ENCODE measurements at regions not wholly inside any gene's neighbourhood (a gene's known extent, or its start where the extent isn't known, plus 50 kb on each side); places are given as distances from the start of the nearest gene placed in this dataset.

DNA sequence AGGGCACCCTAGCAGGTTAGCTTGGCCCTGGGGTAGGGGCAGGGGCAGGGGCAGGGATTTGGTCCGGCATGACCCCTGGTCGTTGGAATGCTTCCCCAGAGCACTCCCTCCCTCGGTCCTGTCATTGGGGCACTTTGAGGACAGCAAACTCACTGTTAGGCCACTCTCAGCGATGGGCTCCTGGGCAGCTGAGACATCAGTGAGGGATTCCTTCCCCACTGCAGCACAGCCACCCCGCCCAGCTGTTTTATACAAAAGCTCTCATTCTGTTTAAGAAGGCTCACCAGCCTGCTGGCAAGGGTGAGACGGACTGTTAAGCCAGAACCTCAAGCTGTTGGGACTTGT is 86.9 kb upstream of the F3 start:
- Mint-ChIP-seq H3K4me3 (ENCODE audit: unreplicated experiment) (no peak overlapping the region), H3K27ac (ENCODE audit: unreplicated experiment) (no peak overlapping the region), H3K36me3 (ENCODE audit: low read depth, unreplicated experiment) (peaks cover 2% of the 10 kb centered on the region), H3K4me1 (ENCODE audit: low read depth, unreplicated experiment) (peaks cover 6% of the 10 kb centered on the region), H3K27me3 (ENCODE audit: low read depth, unreplicated experiment) (no peaks in the 10 kb centered on the region), H3K9me3 (ENCODE audit: unreplicated experiment) (peaks cover 6% of the 10 kb centered on the region)
- TF ChIP-seq CTCF (IDR thresholded peaks at IDR 0.05; ENCODE audit: insufficient read depth, low read depth, low read length) (no peak), EZH2 (IDR thresholded peaks at IDR 0.05; ENCODE audit: insufficient read depth, low read length) (no peak)
- Histone ChIP-seq H3K36me3 (ENCODE audit: insufficient read depth, low read length) (no peaks in the 10 kb centered on the region), H3K9ac (ENCODE audit: low read length) (no peak overlapping the region), H3K4me3 (ENCODE audit: insufficient read depth, low read depth, low read length) (no peak overlapping the region), H2AFZ (ENCODE audit: low read depth, low read length) (no peak overlapping the region), H3K4me1 (ENCODE audit: insufficient read depth, low read length) (peaks cover 7% of the 10 kb centered on the region), H3K27me3 (ENCODE audit: insufficient read depth, low read length) (no peaks in the 10 kb centered on the region), H3K27ac (ENCODE audit: low read depth, low read length) (no peak overlapping the region), H3K79me2 (ENCODE audit: insufficient read depth, low read length) (no peaks in the 10 kb centered on the region), H4K20me1 (ENCODE audit: insufficient read depth, low read length) (no peaks in the 10 kb centered on the region), H3K9me3 (ENCODE audit: insufficient read depth, low read depth, low read length) (no peaks in the 10 kb centered on the region), H3K4me2 (ENCODE audit: low read length) (no peak overlapping the region)
- DNase-seq (ENCODE audit: low read depth), result no peak
- FAIRE-seq, result no peak

DNA sequence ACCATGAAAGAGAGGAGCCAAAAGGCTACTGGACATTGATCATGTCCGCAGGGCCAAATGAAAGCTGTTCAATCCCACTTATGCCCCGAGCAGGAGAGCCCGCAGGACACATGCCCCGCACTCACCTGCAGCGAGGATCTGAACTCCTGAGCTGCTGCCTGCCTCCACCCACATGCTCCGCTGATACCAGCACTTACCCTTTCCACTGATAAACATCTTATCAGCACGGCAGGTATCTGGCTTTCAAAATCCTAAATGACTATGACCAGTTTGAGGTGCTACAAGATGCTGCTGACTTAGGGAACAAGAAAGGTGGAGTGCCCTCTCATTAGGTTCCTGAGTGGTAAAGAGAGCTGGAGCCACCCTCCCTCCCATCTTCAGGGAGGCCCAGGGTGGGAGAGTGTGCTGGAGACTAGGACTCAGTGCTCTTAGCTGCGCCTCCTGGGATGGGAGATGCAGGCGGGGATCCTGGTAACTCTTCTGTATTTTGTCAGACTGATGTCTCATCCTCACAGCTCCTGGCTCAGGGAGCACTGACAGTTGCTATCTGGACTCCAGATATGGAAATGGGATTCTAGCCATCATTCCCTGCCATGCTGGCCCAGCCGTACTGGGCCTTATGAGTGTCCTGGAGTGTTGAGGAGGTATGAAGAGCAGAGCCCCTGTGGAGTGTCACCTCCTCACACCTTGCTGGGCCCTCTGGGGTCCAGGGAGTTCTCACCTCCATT is 86.4 kb upstream of the F3 start:
- H3K9me3 ChIP-seq (ENCODE audit: insufficient read depth, low read depth, low read length), result no peaks in the 10 kb centered on the region
- no peak overlapping the region for H3K9ac ChIP-seq (ENCODE audit: low read length)
- no peaks in the 10 kb centered on the region for H3K27me3 Mint-ChIP-seq (ENCODE audit: low read depth, unreplicated experiment)
- H3K27me3 ChIP-seq (ENCODE audit: insufficient read depth, low read length), result no peaks in the 10 kb centered on the region
- H3K4me1 Mint-ChIP-seq (ENCODE audit: low read depth, unreplicated experiment), result peaks cover 11% of the 10 kb centered on the region
- peaks cover 2% of the 10 kb centered on the region for H3K36me3 Mint-ChIP-seq (ENCODE audit: low read depth, unreplicated experiment)
- no peak overlapping the region for H3K27ac Mint-ChIP-seq (ENCODE audit: unreplicated experiment)
- no peaks in the 10 kb centered on the region for H3K79me2 ChIP-seq (ENCODE audit: insufficient read depth, low read length)
- FAIRE-seq (no peak), DNase-seq (ENCODE audit: low read depth) (no peak)
- TF ChIP-seq EZH2 (IDR thresholded peaks at IDR 0.05; ENCODE audit: insufficient read depth, low read length) (no peak), CTCF (IDR thresholded peaks at IDR 0.05; ENCODE audit: insufficient read depth, low read depth, low read length) (no peak)
- no peak overlapping the region for H3K4me3 ChIP-seq (ENCODE audit: insufficient read depth, low read depth, low read length)
- no peak overlapping the region for H3K4me2 ChIP-seq (ENCODE audit: low read length)
- H4K20me1 ChIP-seq (ENCODE audit: insufficient read depth, low read length), result no peaks in the 10 kb centered on the region
- H3K4me1 ChIP-seq (ENCODE audit: insufficient read depth, low read length), result peaks cover 13% of the 10 kb centered on the region
- no peak overlapping the region for H3K4me3 Mint-ChIP-seq (ENCODE audit: unreplicated experiment)
- peaks cover 6% of the 10 kb centered on the region for H3K9me3 Mint-ChIP-seq (ENCODE audit: unreplicated experiment)
- no peaks in the 10 kb centered on the region for H3K36me3 ChIP-seq (ENCODE audit: insufficient read depth, low read length)
- no peak overlapping the region for H2AFZ ChIP-seq (ENCODE audit: low read depth, low read length)
- no peak overlapping the region for H3K27ac ChIP-seq (ENCODE audit: low read depth, low read length)

DNA sequence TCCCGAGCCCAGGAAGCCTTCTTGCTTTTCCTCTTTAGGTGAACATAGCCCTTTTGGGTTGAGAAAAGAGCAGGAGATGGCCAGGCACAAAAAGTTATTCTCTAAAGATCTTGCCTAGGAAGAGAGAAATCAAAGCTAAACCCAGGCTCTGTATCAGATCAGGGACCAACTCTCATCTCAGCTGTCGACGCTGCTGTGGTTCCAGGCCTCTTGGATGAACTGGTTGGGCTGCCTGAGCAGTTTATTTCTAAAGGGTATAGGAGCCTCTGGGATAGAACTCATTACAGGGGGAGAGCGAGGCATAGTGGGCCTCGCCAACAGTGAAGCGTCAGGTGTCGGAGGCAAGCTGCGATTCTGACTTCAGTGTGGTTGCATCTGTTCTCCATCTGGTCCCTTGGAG is 82.6 kb upstream of the F3 start:
- H3K9ac ChIP-seq (ENCODE audit: low read length), result peak overlapping the region; percentile 80
- H2AFZ ChIP-seq (ENCODE audit: low read depth, low read length), result no peak overlapping the region
- Mint-ChIP-seq H3K4me3 (ENCODE audit: unreplicated experiment) (no peak overlapping the region), H3K27me3 (ENCODE audit: low read depth, unreplicated experiment) (no peaks in the 10 kb centered on the region), H3K4me1 (ENCODE audit: low read depth, unreplicated experiment) (peaks cover 36% of the 10 kb centered on the region), H3K9me3 (ENCODE audit: unreplicated experiment) (peaks cover 7% of the 10 kb centered on the region), H3K27ac (ENCODE audit: unreplicated experiment) (peak overlapping the region; percentile 94), H3K36me3 (ENCODE audit: low read depth, unreplicated experiment) (peaks cover 2% of the 10 kb centered on the region)
- H3K4me1 ChIP-seq (ENCODE audit: insufficient read depth, low read length), result peaks cover 37% of the 10 kb centered on the region
- no peaks in the 10 kb centered on the region for H3K9me3 ChIP-seq (ENCODE audit: insufficient read depth, low read depth, low read length)
- no peaks in the 10 kb centered on the region for H4K20me1 ChIP-seq (ENCODE audit: insufficient read depth, low read length)
- no peaks in the 10 kb centered on the region for H3K79me2 ChIP-seq (ENCODE audit: insufficient read depth, low read length)
- peak overlapping the region; percentile 90 for H3K27ac ChIP-seq (ENCODE audit: low read depth, low read length)
- H3K4me2 ChIP-seq (ENCODE audit: low read length), result peak overlapping the region; percentile 68
- FAIRE-seq (no peak), DNase-seq (ENCODE audit: low read depth) (no peak)
- H3K4me3 ChIP-seq (ENCODE audit: insufficient read depth, low read depth, low read length), result no peak overlapping the region
- H3K36me3 ChIP-seq (ENCODE audit: insufficient read depth, low read length), result no peaks in the 10 kb centered on the region
- TF ChIP-seq CTCF (IDR thresholded peaks at IDR 0.05; ENCODE audit: insufficient read depth, low read depth, low read length), result no peak
- TF ChIP-seq EZH2 (IDR thresholded peaks at IDR 0.05; ENCODE audit: insufficient read depth, low read length), result no peak
- H3K27me3 ChIP-seq (ENCODE audit: insufficient read depth, low read length), result no peaks in the 10 kb centered on the region
